HCT116 (cell line): ENCODE measurements at regions not wholly inside any gene's neighbourhood (a gene's known extent, or its start where the extent isn't known, plus 50 kb on each side); places are given as distances from the start of the nearest gene placed in this dataset.

ENCODE experiments used
- ATAC-seq: fragments of 200-7000 bp; cut with Tn5 transposase; 2 replicates; pipeline ENCODE4 v1.9.1; 2020; ENCODE audit warnings: mild to moderate bottlenecking, moderate library complexity
- BruUV-seq: library from RNA; stranded (reverse); fragments of 400-500 nt; replicated peaks from 2 replicates; lab custom pipeline; 2021; lab: Mats Ljungman, UMichigan
- CTCF ChIA-PET: fragments of 300-600 bp; sonication (Branson Sonifier 250); formaldehyde crosslinking; loops from one replicate; lab custom pipeline; 2021; ENCODE audit warnings: antibody characterized with exemption; lab: Charles Lee
- POLR2A ChIA-PET: fragments of 300-600, 350-600 bp; sonication (Branson Sonifier 250); formaldehyde crosslinking; loops from one replicate; lab custom pipeline; 2021; ENCODE audit warnings: antibody characterized with exemption; lab: Charles Lee
- RAD21 ChIA-PET, 2 experiments: fragments of 300-600 bp; sonication (Branson Sonifier 250); formaldehyde crosslinking; loops; one replicate each; lab custom pipeline; 2023; ENCODE audit warnings: low total read pairs in 2 of 2; ENCODE audit not compliant: uncharacterized antibody in 2 of 2, unreplicated experiment in 2 of 2, low non-redundant PET in 1 of 2; lab: Charles Lee
- DNase-seq: peaks from one replicate; pipeline ENCODE4 v3.0.0-alpha.2; 2010; ENCODE audit warnings: low read depth, low spot score
- H2AFZ ChIP-seq: fragments of 200-600 bp; shearing (Covaris generic), sonication (generic); 2 replicates; pipeline ENCODE4 v1.6.1; 2017; ENCODE audit warnings: low read depth, mixed run types, mixed read lengths, antibody characterized with exemption, low read length; ENCODE audit not compliant: poor library complexity, severe bottlenecking
- H3K27ac ChIP-seq: 2 replicates; pipeline ENCODE4 v1.5.1; 2012; ENCODE audit warnings: low read depth, low read length
- H3K27me3 ChIP-seq: fragments of 200-600 bp; sonication (generic); 2 replicates; pipeline ENCODE4 v1.6.1; 2016; ENCODE audit warnings: mixed run types, low read length, mixed read lengths; ENCODE audit not compliant: insufficient read depth
- H3K36me3 ChIP-seq, 2 experiments: fragments of 200-500 bp in 1 of 2; fragments of 200-600 bp in 1 of 2; sonication (Bioruptor generic) in 1 of 2; sonication (generic) in 1 of 2; 2 replicates each; pipeline versions ENCODE4 v1.5.1 to v1.6.1; 2014 to 2016; ENCODE audit warnings: low read length in 2 of 2, inconsistent platforms in 1 of 2, mixed read lengths in 1 of 2, mixed run types in 1 of 2; ENCODE audit not compliant: insufficient read depth in 2 of 2, control insufficient read depth in 1 of 2
- H3K4me1 ChIP-seq, 2 experiments: fragments of 200-600 bp in 1 of 2; sonication (generic) in 1 of 2; 2 replicates each; pipeline versions ENCODE4 v1.5.1 to v1.6.1; 2012 to 2017; ENCODE audit warnings: low read length in 2 of 2, inconsistent platforms in 1 of 2, mild to moderate bottlenecking in 1 of 2, mixed read lengths in 1 of 2, mixed run types in 1 of 2, moderate library complexity in 1 of 2; ENCODE audit not compliant: insufficient read depth in 2 of 2, control insufficient read depth in 1 of 2
- H3K4me2 ChIP-seq: fragments of 200-600 bp; sonication (generic); 2 replicates; pipeline ENCODE4 v1.6.1; 2017; ENCODE audit warnings: mixed run types, low read length, mixed read lengths
- H3K4me3 ChIP-seq, 2 experiments: fragments of 200-600 bp in 1 of 2; sonication (generic) in 1 of 2; replicated peaks in 1 of 2; 2 replicates each; pipeline ENCODE4 v1.5.1; 2011 to 2016; ENCODE audit warnings: low read length in 2 of 2, control low read depth in 1 of 2, low read depth in 1 of 2, mild to moderate bottlenecking in 1 of 2, mixed read lengths in 1 of 2, mixed run types in 1 of 2
- H3K79me2 ChIP-seq: fragments of 200-600 bp; sonication (generic); 2 replicates; pipeline ENCODE4 v1.6.1; 2017; ENCODE audit warnings: mild to moderate bottlenecking, mixed run types, low read length, moderate library complexity, mixed read lengths; ENCODE audit not compliant: insufficient read depth
- H3K9ac ChIP-seq: fragments of 200-600 bp; sonication (generic); 2 replicates; pipeline ENCODE4 v1.6.1; 2016; ENCODE audit warnings: low read length, mixed read lengths
- H3K9me2 ChIP-seq: fragments of 200-600 bp; sonication (generic), shearing (Covaris generic); 2 replicates; pipeline ENCODE4 v1.6.1; 2017; ENCODE audit warnings: mixed run types, mild to moderate bottlenecking, moderate library complexity; ENCODE audit not compliant: insufficient read depth
- H3K9me3 ChIP-seq, 2 experiments: fragments of 200-500 bp in 1 of 2; fragments of 200-600 bp in 1 of 2; sonication (Bioruptor generic) in 1 of 2; sonication (generic) in 1 of 2; 2 replicates each; pipeline ENCODE4 v1.6.1; 2014 to 2017; ENCODE audit warnings: low read length in 2 of 2, mixed read lengths in 2 of 2, inconsistent platforms in 1 of 2, low read depth in 1 of 2, mild to moderate bottlenecking in 1 of 2, mixed run types in 1 of 2, moderate library complexity in 1 of 2; ENCODE audit not compliant: control insufficient read depth in 1 of 2, insufficient read depth in 1 of 2
- H4K20me1 ChIP-seq: fragments of 200-600 bp; sonication (generic), shearing (Covaris generic); 2 replicates; pipeline ENCODE4 v1.6.1; 2017; ENCODE audit warnings: mixed run types, mild to moderate bottlenecking, moderate library complexity; ENCODE audit not compliant: insufficient read depth
- CEBPB ChIP-seq: IDR thresholded peaks from 2 replicates; pipeline ENCODE4 v1.6.1; 2012; ENCODE audit warnings: low read depth
- ELF1 ChIP-seq: IDR thresholded peaks from 2 replicates; pipeline ENCODE4 v1.6.1; 2012; ENCODE audit warnings: low read depth, borderline replicate concordance
- EZH2 ChIP-seq: fragments of 200-600 bp; sonication (generic); IDR thresholded peaks from 2 replicates; pipeline ENCODE4 v1.6.1; 2017; ENCODE audit warnings: antibody characterized with exemption, mixed run types
- EZH2phosphoT487 ChIP-seq: fragments of 200-600 bp; IDR thresholded peaks from 2 replicates; pipeline ENCODE4 v1.6.1; 2018; ENCODE audit warnings: antibody characterized with exemption, borderline replicate concordance
- FOSL1 ChIP-seq: IDR thresholded peaks from 2 replicates; pipeline ENCODE4 v1.6.1; 2012; ENCODE audit warnings: low read depth
- JUND ChIP-seq: IDR thresholded peaks from 2 replicates; pipeline ENCODE4 v1.6.1; 2012
- RAD21 ChIP-seq: IDR thresholded peaks from 2 replicates; pipeline ENCODE4 v1.6.1; 2012; ENCODE audit warnings: low read depth, mild to moderate bottlenecking
- SIN3A ChIP-seq: IDR thresholded peaks from 2 replicates; pipeline ENCODE4 v1.6.1; 2012; ENCODE audit warnings: low read depth
- SP1 ChIP-seq: IDR thresholded peaks from 2 replicates; pipeline ENCODE4 v1.6.1; 2012; ENCODE audit warnings: low read depth
- SRF ChIP-seq: IDR thresholded peaks from 2 replicates; pipeline ENCODE4 v1.6.1; 2012; ENCODE audit warnings: low read depth
- TCF7L2 ChIP-seq: IDR thresholded peaks from 2 replicates; pipeline ENCODE4 v1.7.0; 2011; ENCODE audit warnings: borderline replicate concordance, inconsistent platforms; ENCODE audit not compliant: insufficient read depth, insufficient read length; ENCODE audit errors: extremely low read depth
- ZFX ChIP-seq: fragments of 450-650 bp; IDR thresholded peaks from 2 replicates; pipeline ENCODE4 v1.6.1; 2017
- intact Hi-C: fragments of 100-400 bp; cut with micrococcal nuclease; formaldehyde crosslinking; loops from 2 replicates; pipeline ENCODE4 v1.10.0; 2022
- TF ChIP-seq, protein P1 (sequence below): IDR thresholded peaks from 2 replicates; pipeline ENCODE4 v1.6.1; 2012
- TF ChIP-seq, protein P2 (sequence below): IDR thresholded peaks from 2 replicates; pipeline ENCODE4 v1.6.1; 2012
- TF ChIP-seq, protein P3 (sequence below): IDR thresholded peaks from 2 replicates; pipeline ENCODE4 v1.6.1; 2011; ENCODE audit warnings: mild to moderate bottlenecking, low read length, moderate library complexity; ENCODE audit not compliant: insufficient replicate concordance; ENCODE audit errors: extremely low read depth
- TF ChIP-seq, protein P4 (sequence below): IDR thresholded peaks from 2 replicates; pipeline ENCODE4 v1.6.1; 2012; ENCODE audit warnings: low read depth
- TF ChIP-seq, protein P5 (sequence below), 3 experiments: fragments of 200-600 bp in 1 of 3; sonication (generic) in 1 of 3; IDR thresholded peaks in 2 of 3; conservative IDR thresholded peaks in 1 of 3; 2 replicates each; pipeline ENCODE4 v1.5.1; 2012 to 2017; ENCODE audit warnings: low read depth in 2 of 3, low read length in 2 of 3, antibody characterized with exemption in 1 of 3, borderline replicate concordance in 1 of 3, control low read depth in 1 of 3, mild to moderate bottlenecking in 1 of 3, mixed read lengths in 1 of 3, mixed run types in 1 of 3, moderate library complexity in 1 of 3; ENCODE audit not compliant: insufficient read depth in 1 of 3

DNA sequence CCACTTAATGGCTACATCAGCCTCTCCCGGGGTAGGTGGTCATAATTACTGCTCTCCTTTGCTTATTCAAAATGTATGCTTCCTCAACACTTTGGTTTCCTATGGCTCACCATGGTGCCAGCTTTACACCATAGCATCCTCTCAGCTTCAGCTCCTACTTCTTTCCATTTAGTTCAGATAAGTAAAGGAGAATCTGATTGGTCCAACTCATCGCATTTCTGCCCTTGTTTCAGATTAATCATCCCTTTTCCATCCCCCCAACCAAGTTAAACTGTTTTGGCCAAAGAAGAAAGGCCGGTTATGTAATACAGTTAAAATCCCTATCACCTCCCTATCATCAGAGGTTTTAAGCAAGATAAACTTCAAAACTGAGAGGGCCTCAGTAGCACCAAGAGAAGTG, 130.5 kb downstream of the CETN3 start:
- no peak overlapping the region for H3K9ac ChIP-seq
- H3K27ac ChIP-seq, result no peak overlapping the region
- ATAC-seq, result no peak
- no peaks in the 10 kb centered on the region for H3K36me3 ChIP-seq
- H3K4me1 ChIP-seq, result no peaks in the 10 kb centered on the region
- H3K4me3 ChIP-seq, result no peak overlapping the region
- CTCF ChIA-PET, result interaction anchor here (1.2 kb wide), 1 partner anchor 13 kb away, joined by 4 read pairs; no protein-coding TSS in a partner anchor
- DNase-seq, result no peak
- H3K4me2 ChIP-seq, result no peak overlapping the region
- H3K27me3 ChIP-seq, result no peaks in the 10 kb centered on the region
- TF ChIP-seq, protein P1, sequence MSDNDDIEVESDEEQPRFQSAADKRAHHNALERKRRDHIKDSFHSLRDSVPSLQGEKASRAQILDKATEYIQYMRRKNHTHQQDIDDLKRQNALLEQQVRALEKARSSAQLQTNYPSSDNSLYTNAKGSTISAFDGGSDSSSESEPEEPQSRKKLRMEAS, result no peak
- TF ChIP-seq EZH2 (no peak), CEBPB (no peak), ELF1 (no peak), SIN3A (no peak), FOSL1 (no peak), RAD21 (no peak), TCF7L2 (no peak), ZFX (no peak), EZH2phosphoT487 (no peak), SP1 (no peak), SRF (no peak), JUND (no peak)
- TF ChIP-seq, protein P2, sequence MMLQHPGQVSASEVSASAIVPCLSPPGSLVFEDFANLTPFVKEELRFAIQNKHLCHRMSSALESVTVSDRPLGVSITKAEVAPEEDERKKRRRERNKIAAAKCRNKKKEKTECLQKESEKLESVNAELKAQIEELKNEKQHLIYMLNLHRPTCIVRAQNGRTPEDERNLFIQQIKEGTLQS, result no peak
- TF ChIP-seq, protein P3, sequence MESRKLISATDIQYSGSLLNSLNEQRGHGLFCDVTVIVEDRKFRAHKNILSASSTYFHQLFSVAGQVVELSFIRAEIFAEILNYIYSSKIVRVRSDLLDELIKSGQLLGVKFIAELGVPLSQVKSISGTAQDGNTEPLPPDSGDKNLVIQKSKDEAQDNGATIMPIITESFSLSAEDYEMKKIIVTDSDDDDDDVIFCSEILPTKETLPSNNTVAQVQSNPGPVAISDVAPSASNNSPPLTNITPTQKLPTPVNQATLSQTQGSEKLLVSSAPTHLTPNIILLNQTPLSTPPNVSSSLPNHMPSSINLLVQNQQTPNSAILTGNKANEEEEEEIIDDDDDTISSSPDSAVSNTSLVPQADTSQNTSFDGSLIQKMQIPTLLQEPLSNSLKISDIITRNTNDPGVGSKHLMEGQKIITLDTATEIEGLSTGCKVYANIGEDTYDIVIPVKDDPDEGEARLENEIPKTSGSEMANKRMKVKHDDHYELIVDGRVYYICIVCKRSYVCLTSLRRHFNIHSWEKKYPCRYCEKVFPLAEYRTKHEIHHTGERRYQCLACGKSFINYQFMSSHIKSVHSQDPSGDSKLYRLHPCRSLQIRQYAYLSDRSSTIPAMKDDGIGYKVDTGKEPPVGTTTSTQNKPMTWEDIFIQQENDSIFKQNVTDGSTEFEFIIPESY, result no peak
- TF ChIP-seq, protein P4, sequence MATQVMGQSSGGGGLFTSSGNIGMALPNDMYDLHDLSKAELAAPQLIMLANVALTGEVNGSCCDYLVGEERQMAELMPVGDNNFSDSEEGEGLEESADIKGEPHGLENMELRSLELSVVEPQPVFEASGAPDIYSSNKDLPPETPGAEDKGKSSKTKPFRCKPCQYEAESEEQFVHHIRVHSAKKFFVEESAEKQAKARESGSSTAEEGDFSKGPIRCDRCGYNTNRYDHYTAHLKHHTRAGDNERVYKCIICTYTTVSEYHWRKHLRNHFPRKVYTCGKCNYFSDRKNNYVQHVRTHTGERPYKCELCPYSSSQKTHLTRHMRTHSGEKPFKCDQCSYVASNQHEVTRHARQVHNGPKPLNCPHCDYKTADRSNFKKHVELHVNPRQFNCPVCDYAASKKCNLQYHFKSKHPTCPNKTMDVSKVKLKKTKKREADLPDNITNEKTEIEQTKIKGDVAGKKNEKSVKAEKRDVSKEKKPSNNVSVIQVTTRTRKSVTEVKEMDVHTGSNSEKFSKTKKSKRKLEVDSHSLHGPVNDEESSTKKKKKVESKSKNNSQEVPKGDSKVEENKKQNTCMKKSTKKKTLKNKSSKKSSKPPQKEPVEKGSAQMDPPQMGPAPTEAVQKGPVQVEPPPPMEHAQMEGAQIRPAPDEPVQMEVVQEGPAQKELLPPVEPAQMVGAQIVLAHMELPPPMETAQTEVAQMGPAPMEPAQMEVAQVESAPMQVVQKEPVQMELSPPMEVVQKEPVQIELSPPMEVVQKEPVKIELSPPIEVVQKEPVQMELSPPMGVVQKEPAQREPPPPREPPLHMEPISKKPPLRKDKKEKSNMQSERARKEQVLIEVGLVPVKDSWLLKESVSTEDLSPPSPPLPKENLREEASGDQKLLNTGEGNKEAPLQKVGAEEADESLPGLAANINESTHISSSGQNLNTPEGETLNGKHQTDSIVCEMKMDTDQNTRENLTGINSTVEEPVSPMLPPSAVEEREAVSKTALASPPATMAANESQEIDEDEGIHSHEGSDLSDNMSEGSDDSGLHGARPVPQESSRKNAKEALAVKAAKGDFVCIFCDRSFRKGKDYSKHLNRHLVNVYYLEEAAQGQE, result no peak
- TF ChIP-seq, protein P5, sequence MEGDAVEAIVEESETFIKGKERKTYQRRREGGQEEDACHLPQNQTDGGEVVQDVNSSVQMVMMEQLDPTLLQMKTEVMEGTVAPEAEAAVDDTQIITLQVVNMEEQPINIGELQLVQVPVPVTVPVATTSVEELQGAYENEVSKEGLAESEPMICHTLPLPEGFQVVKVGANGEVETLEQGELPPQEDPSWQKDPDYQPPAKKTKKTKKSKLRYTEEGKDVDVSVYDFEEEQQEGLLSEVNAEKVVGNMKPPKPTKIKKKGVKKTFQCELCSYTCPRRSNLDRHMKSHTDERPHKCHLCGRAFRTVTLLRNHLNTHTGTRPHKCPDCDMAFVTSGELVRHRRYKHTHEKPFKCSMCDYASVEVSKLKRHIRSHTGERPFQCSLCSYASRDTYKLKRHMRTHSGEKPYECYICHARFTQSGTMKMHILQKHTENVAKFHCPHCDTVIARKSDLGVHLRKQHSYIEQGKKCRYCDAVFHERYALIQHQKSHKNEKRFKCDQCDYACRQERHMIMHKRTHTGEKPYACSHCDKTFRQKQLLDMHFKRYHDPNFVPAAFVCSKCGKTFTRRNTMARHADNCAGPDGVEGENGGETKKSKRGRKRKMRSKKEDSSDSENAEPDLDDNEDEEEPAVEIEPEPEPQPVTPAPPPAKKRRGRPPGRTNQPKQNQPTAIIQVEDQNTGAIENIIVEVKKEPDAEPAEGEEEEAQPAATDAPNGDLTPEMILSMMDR (IDR thresholded peaks at IDR 0.05 in 2 of 3, conservative IDR thresholded peaks at IDR 0.05 in 1 of 3; ENCODE audit: borderline replicate concordance in 1 of 3, insufficient read depth in 1 of 3, low read depth in 2 of 3, low read length in 2 of 3), result no peak
- no peaks in the 10 kb centered on the region for H3K79me2 ChIP-seq
- no peaks in the 10 kb centered on the region for H3K9me3 ChIP-seq
- no TSS peak for BruUV-seq
- H4K20me1 ChIP-seq, result no peaks in the 10 kb centered on the region
- no peak overlapping the region for H2AFZ ChIP-seq
- H3K9me2 ChIP-seq, result no peaks in the 10 kb centered on the region
- intact Hi-C loops, result no loop called here
- RAD21 ChIA-PET, result no interaction called here
- POLR2A ChIA-PET, result no interaction called here
